ENCODE measurements at regions not wholly inside any gene's neighbourhood (a gene's known extent, or its start where the extent isn't known, plus 50 kb on each side); places are given as distances from the start of the nearest gene placed in this dataset.

DNA sequence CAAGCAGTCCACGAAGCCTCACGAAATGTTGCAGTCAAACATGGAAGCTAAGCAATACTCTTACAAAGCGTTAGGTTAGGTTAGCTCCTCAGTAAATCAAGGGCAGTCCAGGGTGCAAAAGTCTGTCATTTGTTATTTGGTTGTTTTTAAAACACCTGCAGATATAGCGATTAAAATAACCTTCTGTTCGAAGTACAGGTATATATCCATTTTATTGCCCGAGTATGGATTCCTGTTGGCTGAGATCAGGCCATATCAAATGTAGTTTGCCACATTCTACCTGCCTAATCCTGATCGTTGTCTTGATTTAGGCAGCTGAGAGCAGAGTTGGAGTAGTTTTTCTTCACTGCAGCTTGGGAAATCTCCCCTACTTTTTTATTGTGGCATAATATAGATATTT, 99.5 kb upstream of the EPB41L3 start:
- no peak for TF ChIP-seq POLR2A (IDR thresholded peaks at IDR 0.05; ENCODE audit: borderline replicate concordance, extremely low read depth, insufficient read depth, insufficient read length)
- TF ChIP-seq, protein P1, sequence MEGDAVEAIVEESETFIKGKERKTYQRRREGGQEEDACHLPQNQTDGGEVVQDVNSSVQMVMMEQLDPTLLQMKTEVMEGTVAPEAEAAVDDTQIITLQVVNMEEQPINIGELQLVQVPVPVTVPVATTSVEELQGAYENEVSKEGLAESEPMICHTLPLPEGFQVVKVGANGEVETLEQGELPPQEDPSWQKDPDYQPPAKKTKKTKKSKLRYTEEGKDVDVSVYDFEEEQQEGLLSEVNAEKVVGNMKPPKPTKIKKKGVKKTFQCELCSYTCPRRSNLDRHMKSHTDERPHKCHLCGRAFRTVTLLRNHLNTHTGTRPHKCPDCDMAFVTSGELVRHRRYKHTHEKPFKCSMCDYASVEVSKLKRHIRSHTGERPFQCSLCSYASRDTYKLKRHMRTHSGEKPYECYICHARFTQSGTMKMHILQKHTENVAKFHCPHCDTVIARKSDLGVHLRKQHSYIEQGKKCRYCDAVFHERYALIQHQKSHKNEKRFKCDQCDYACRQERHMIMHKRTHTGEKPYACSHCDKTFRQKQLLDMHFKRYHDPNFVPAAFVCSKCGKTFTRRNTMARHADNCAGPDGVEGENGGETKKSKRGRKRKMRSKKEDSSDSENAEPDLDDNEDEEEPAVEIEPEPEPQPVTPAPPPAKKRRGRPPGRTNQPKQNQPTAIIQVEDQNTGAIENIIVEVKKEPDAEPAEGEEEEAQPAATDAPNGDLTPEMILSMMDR (IDR thresholded peaks at IDR 0.05 in 2 of 3, conservative IDR thresholded peaks at IDR 0.05 in 1 of 3; ENCODE audit: borderline replicate concordance in 1 of 3, insufficient read depth in 1 of 3, low read depth in 2 of 3, low read length in 2 of 3) = no peak
- TF ChIP-seq POLR2AphosphoS5 (IDR thresholded peaks at IDR 0.05; ENCODE audit: low read depth, low read length) = no peak
